ENCODE measurements at regions not wholly inside any gene's neighbourhood (a gene's known extent, or its start where the extent isn't known, plus 50 kb on each side); places are given as distances from the start of the nearest gene placed in this dataset.

DNA sequence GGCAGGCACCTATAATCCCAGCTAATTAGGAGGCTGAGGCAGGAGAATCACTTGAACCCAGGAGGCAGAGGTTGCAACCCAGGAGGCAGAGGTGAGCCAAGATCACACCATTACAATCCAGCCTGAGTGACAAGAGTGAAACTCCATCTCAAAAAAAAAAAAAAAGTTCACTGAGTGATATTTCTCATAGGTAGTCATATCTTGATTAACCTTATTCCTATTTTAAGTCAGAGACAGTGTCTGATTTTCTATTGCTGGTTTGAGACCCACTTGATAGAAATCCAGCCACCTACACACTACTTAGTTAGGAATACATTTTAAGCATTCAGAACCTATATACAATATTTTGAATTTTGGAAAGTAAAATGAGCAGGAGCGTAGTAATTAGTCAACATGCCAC lies 357.4 kb upstream of the ADGRL2 start:
- TF ChIP-seq, protein P1, sequence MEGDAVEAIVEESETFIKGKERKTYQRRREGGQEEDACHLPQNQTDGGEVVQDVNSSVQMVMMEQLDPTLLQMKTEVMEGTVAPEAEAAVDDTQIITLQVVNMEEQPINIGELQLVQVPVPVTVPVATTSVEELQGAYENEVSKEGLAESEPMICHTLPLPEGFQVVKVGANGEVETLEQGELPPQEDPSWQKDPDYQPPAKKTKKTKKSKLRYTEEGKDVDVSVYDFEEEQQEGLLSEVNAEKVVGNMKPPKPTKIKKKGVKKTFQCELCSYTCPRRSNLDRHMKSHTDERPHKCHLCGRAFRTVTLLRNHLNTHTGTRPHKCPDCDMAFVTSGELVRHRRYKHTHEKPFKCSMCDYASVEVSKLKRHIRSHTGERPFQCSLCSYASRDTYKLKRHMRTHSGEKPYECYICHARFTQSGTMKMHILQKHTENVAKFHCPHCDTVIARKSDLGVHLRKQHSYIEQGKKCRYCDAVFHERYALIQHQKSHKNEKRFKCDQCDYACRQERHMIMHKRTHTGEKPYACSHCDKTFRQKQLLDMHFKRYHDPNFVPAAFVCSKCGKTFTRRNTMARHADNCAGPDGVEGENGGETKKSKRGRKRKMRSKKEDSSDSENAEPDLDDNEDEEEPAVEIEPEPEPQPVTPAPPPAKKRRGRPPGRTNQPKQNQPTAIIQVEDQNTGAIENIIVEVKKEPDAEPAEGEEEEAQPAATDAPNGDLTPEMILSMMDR (IDR thresholded peaks at IDR 0.05 in 4 of 5, conservative IDR thresholded peaks at IDR 0.05 in 1 of 5), result no peak
- no peak for TF ChIP-seq POLR2A (IDR thresholded peaks at IDR 0.05)
